HG03378 (cell line): ENCODE measurements at regions not wholly inside any gene's neighbourhood (a gene's known extent, or its start where the extent isn't known, plus 50 kb on each side); places are given as distances from the start of the nearest gene placed in this dataset.
A peak's percentile ranks its signal among the peaks of the same experiment; 100 is the strongest.
"Not testable (repeated sequence)": the region's sequence is repeated elsewhere in the genome, so short reads cannot be mapped to it uniquely, and the experiment has no call there.

Experiments
- ATAC-seq: cut with Tn5 transposase; IDR thresholded peaks from one replicate; pipeline ENCODE4 v1.9.1; 2021; ENCODE audit warnings: mild to moderate bottlenecking, moderate library complexity; ENCODE audit not compliant: unreplicated experiment

GRCh38 chr2:145367334-145367733 lies 847.4 kb upstream of the ZEB2 start:
- ATAC-seq: not testable (repeated sequence)

GRCh38 chr2:145366341-145366740 lies 846.4 kb upstream of the ZEB2 start:
- no peak for ATAC-seq

- ATAC-seq: no peak
These were observed 840.3 kb upstream of the ZEB2 start for GRCh38 chr2:145360129-145360790.

GRCh38 chr2:145359561-145359960 lies 839.6 kb upstream of the ZEB2 start:
- ATAC-seq: no peak

GRCh38 chr2:145356056-145356455 lies 836.1 kb upstream of the ZEB2 start:
- no peak for ATAC-seq

- ATAC-seq: no peak
These were observed 832.6 kb upstream of the ZEB2 start for GRCh38 chr2:145352484-145352883.

GRCh38 chr2:145351864-145352425 lies 832.0 kb upstream of the ZEB2 start:
- no peak for ATAC-seq

- ATAC-seq: no peak
These were observed 830.1 kb upstream of the ZEB2 start for GRCh38 chr2:145350011-145350410.

- no peak for ATAC-seq
These were observed 824.3 kb upstream of the ZEB2 start for GRCh38 chr2:145344076-145344724.

GRCh38 chr2:145343287-145343686 lies 823.4 kb upstream of the ZEB2 start:
- ATAC-seq: no peak

- ATAC-seq: no peak
These were observed 821.6 kb upstream of the ZEB2 start for GRCh38 chr2:145341536-145341935.

GRCh38 chr2:145339646-145340045 lies 819.7 kb upstream of the ZEB2 start:
- no peak for ATAC-seq

- ATAC-seq: no peak
These were observed 812.4 kb upstream of the ZEB2 start for GRCh38 chr2:145332210-145332898.

- ATAC-seq: no peak
These were observed 810.1 kb upstream of the ZEB2 start for GRCh38 chr2:145329971-145330370.

- no peak for ATAC-seq
These were observed 805.6 kb upstream of the ZEB2 start for GRCh38 chr2:145325485-145325884.

GRCh38 chr2:145324748-145325147 lies 804.8 kb upstream of the ZEB2 start:
- no peak for ATAC-seq

GRCh38 chr2:145323512-145323911 lies 803.6 kb upstream of the ZEB2 start:
- no peak for ATAC-seq

GRCh38 chr2:145321344-145321743 lies 801.4 kb upstream of the ZEB2 start:
- ATAC-seq: peak; percentile 72

GRCh38 chr2:145316496-145316895 lies 796.6 kb upstream of the ZEB2 start:
- no peak for ATAC-seq

- ATAC-seq: no peak
These were observed 795.1 kb upstream of the ZEB2 start for GRCh38 chr2:145315053-145315452.

GRCh38 chr2:145314119-145314633 lies 794.3 kb upstream of the ZEB2 start:
- ATAC-seq: no peak

- no peak for ATAC-seq
These were observed 786.0 kb upstream of the ZEB2 start for GRCh38 chr2:145305889-145306288.
